GM18517 (cell line): ENCODE measurements at regions not wholly inside any gene's neighbourhood (a gene's known extent, or its start where the extent isn't known, plus 50 kb on each side); places are given as distances from the start of the nearest gene placed in this dataset.

ENCODE experiments used
- ATAC-seq: cut with Tn5 transposase; IDR thresholded peaks from one replicate; pipeline ENCODE4 v1.9.1; 2021; ENCODE audit warnings: mild to moderate bottlenecking, moderate library complexity; ENCODE audit not compliant: unreplicated experiment

DNA sequence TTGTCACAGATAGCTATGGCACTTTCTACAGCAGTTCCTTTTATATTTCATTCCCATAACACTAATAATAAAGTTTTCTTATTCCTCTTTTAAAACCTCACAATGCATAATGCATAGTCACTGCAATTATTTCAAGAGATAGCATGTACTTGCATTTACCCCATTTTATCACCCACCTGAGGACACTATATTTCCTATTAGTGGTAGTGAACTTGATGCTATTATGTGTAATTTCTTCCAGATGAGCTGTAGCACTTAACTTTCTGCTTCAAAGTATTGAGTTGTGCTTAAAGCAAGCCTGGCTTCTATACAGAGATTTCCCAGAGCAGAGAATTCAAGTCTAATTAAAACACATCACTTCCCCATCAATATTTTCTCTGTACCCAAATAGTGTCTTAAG, 461.1 kb downstream of the HTR7 start:
- no peak for ATAC-seq

DNA sequence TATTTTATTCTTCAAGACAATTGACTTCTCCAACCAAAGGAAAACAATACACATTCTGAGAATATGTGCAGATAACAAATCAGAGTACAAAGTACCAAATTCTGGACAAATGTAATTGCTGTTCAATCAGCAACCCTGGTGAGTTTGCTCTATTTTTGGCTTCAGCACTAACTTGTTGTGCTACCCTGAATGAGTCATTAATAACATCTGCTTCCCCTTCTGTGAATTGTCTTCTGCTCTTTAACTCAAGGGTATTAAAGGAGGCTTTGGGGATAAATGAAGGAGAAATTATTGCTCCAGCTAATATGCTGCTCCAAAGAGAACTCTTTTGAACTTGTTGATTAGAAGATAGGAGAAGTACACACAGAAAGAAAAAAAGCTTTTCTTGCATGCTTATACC, 459.3 kb downstream of the HTR7 start:
- ATAC-seq: no peak

DNA sequence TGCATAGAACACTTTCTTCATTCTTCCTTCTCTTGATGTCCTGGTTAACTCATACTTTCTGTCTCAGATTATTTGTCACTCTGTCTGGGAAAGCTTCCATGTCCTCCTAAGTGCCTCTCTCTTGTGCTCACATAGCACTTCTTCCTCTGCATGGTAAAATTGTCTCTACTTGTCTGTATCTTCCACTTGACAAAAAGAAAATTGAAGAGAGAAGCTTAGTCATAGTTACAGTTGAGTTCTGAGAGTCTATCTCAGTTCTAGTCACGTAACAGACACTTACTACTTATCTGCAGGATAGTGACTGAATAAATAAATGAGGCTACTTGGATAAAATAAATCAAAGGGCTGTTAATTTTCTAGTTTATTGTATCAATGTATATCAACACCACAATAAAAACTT, 458.1 kb downstream of the HTR7 start:
- ATAC-seq: no peak

DNA sequence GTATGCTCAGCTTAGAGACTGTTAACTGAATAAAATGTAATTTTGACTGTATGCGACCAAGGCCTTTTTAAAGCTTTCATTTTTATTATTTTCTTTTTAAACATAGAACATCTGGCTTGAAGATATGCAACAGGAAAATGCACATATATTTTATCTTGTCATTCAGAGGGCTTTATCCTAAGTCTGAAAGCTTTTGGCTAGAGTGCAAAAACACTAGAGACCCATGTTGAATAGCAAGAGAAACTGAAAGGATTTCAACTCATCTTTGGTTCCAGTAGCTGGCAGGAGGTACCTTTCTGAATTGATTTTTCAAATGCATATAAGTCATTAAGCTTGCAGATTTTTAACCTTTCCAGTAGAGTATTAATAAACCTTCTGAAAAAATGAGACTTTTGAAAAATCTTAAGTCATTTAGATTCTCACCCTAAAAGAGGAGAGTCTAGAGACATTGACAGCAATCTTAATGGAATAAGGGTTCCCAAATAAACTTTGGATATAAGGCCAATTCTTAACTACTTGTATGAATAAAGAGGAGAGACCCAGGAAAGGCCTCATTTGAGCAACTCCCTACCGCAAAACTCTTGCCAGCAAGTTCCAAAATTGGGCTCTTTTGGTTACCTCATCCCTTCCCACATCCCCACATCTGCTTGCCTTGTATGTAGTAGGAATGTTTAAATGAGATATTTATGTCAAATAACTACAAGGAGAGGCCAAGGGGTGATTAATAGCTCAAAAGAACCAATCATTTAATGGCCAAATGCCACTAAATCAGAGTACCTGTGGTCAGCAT, 454.4 kb downstream of the HTR7 start:
- no peak for ATAC-seq

DNA sequence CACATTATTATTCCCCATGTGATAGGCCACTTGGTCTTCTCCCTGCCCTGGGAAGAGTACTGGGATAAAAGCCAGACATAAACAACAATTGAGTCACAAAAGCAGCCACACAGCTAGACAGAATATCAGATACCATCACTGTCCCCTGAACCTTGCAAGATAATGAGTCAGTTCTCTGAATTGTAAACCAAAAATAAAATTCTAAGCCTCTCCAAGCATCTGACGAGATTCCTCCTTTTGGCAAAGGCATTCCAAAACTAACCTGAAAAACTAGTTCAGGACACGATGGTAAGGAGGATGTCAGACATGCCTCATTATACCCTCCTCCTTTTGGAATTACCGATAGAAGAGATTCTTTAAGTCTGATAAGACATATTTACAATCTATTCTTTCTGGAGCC, 450.7 kb downstream of the HTR7 start:
- ATAC-seq: no peak

DNA sequence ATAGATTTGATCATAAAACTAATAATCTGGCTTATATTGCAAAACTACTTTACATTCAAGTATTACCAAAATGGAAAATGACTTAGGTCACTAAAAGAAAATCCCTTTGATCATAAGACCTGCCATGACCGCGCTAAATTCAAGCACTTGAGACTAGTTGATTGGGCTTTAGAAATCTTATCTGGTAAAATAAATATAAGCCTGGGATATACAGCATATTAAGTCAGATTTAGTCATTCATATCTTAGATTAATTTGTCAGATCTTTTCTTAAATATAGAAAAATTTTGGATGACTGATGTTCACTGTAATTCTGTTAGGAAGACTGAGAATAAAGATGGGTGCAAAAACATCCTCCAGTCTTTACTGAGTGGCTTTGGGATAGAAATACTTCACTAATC, 450.0 kb downstream of the HTR7 start:
- no peak for ATAC-seq

DNA sequence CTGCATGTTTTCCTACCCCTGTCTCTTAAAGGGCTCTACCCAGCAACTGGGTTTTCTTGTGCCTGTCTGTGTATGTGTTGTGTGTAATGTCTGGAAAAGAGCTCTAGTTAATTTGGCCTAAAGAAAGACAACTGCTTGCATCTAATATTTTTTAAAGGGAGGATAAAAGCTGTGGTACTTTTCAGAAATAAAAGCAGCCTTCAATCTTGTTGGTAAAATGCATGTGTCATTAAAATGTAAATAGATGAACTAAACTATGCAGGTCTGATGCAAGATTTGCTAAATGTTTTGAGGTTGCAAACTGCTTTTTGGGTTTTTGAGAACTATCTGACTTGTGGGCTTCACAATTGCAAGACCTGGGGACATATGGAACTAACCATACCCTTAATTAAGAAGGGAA, 445.3 kb downstream of the HTR7 start:
- ATAC-seq: no peak

DNA sequence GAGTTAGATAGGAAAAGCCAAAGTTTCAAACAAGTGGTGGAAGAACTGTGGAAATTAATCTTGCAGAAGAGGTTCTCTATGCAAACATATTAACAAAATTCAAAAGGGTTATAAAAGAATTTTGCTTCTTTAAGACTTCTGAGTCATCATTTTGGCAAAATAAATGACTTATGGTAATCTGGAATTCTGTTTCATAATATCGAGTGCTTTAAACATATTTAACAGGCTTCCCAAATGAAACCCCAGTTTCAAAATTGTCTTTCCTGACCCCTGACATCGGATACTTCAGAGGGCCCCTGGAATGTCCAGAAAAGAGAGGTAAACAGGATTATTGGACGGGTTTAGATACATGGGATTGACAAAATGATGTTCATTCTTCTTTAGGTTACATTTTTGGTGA, 444.6 kb downstream of the HTR7 start:
- no peak for ATAC-seq

DNA sequence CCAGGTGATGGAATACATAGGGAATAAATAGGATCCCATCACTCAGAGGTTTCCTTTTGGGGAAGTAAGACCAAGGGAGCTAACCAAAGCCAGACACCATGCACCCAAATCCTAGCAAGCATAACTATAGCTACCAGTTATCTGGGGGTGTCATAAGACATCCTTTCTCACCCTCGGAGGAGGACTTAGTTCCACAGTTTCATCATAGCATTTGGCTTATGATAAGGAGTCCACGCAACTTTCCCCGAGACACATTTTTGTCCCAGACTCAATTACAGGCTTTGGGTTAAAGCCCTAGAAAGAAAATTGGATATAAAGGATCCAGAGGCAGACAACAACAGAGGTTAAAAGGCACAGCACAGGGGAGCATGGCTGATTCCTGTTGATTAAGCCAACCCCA, 442.9 kb downstream of the HTR7 start:
- ATAC-seq: no peak

DNA sequence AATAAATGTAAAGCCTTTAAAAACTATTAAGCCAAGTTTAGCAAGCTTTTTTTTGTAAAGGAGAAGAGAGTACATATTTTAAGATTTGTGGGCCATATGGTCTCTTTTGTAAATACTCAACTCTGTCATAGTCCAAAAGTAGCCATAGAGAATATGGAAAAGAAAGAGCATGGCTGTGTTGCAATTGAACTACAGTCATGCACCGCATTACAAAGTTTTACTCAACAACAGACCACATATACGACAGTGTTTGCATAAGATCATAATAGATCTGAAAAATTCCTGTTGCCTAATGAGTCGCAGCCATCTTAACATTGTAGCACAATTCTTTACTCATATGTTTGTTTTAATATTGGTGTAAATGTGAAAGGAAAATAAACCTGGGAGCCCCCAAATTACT, 440.8 kb downstream of the HTR7 start:
- ATAC-seq: no peak

DNA sequence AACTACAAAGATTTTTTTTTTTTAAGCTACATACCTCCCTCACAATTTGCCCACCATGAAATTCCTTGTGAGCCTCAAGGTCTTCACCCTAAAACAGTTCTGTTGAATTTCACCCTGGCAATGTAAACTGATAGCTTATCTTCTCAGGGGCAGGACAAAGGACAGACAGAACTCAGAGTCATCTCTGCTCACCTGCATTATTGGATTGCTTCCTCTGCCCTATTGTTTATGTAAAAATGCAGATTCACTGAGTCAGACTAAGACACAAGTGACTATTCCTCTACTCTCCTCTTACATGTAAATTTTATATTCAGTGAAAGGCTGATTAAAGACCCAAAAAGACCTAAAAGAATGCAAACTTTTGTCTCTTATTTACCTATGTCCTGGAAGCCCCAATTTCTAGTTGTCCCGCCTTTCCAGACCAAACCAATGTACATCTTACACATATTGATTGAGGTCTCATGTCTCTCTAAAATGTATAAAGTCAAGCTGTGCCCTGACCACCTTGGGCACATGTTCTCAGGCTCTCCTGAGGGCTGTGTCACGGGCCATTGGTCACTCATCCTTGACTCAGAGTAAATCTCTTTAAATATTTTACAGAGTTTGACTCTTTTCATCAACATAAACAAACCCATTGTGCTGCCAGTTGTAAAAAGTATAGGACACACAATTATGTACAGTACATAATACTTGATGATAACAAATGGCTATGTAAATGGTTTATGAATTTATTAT, 440.2 kb downstream of the HTR7 start:
- ATAC-seq: no peak

DNA sequence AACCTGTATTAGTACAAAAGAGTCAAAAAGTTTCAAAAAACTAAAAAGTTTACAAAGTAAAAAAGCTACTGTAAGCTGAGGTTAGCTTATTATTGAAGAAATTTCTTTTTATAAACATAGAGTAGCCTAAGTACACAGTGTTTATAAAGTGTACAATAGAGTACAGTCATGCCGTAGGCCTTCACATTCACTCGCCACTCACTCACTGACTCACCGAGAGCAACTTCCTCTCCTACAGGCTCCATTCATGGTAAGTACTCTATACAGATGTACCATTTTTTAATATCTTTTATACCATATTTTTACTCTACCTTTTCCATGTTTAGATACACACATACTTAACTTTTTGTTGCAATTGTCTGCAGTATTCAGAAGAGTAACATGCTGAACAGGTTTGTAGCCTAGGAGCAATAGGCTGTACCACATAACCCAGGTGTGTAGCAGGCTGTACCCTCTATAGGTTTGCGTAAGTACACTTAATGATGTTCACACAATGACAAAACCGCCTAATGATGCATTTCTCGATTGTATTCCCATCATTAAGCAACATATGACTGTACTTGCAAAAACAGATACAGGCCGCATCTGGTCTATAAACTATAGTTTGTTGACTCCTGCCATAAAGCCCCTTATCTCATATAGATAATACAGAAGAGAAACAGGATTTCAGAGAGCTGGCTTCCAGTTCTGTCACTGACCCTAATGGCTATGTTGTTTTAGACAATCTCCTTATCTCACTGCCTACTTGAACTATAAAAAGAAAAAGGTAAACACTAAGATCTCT, 438.8 kb downstream of the HTR7 start:
- ATAC-seq: no peak

DNA sequence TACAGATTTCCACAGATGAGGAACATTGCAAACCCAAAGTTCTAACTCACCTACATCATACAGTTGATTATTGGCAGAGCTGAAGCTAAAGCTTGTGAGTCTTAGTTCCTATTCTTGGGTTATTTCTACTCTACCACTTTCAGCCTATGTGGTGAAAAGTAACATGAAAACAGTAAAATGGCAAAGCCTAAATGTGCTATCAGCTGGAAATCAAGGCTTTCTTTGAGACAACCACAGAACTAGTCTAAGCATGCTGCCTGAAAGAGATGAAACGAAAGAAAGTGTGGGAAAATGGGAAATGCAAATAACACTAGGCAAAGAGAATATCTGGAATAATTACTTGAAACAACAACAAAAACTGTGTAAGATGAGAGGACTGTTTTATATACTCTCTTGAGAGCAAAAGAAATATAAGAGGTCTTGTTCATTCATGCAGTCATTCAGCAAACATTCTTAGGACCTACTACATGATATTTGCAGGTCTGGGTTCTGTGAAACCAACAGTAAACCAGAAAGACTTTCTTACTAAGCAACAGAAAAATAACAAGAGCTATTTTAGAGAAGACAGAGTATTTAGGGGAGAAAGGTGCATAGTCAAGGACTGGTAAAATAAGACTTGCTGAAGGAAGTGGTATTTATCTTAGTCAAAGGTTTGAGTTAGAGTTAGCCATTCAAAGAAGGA, 437.1 kb downstream of the HTR7 start:
- no peak for ATAC-seq

DNA sequence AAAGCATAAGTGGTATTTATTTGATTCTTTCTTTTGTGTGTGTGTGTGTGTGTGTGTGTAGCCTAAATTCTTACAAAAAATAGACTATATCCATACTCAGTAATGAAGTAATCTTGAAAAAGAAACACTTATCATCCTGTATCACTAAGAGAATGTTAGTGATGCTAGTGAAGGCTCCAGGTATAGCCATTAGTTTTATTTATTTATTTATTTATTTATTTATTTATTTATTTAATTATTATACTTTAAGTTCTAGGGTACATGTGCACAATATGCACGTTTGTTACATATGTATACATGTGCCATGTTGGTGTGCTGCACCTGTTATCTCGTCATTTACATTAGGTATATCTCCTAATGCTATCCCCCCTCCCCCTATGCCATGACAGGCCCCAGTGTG, 436.0 kb downstream of the HTR7 start:
- ATAC-seq: no peak

DNA sequence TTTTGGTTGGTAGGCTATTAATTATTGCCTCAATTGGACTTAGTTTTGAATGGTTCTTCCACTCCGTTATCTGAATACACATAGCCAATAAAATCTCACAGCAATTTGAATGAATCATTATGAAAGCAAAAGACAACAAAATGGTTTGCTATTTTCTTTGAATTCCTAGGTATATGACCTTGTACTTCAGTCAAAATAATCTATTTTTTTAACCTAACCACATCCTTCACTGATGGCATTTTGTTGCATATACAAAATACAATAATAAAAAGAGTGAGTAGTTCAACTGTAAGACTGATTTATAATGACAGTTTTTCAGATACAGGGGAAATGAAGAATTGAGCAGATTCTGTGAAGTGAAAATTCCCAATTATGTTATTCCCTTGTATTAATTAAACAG, 433.1 kb downstream of the HTR7 start:
- no peak for ATAC-seq

DNA sequence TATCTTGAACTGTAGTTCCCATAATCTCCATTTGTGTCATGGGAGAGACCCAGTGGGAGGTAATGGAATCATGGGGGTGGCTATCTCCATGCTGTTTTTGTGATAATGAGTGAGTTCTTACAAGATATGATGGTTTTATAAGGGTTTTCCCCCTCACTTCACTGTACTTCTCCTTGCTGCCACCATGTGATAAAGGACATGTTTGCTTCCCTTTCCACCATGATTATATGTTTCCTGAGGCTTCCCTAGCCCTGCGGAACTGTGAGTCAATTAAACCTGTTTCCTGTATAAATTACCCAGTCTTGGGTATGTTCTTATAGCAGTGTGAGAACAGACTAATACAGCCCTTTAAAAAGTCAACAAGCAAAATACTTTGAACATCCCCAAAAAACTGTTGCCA, 427.7 kb downstream of the HTR7 start:
- no peak for ATAC-seq

DNA sequence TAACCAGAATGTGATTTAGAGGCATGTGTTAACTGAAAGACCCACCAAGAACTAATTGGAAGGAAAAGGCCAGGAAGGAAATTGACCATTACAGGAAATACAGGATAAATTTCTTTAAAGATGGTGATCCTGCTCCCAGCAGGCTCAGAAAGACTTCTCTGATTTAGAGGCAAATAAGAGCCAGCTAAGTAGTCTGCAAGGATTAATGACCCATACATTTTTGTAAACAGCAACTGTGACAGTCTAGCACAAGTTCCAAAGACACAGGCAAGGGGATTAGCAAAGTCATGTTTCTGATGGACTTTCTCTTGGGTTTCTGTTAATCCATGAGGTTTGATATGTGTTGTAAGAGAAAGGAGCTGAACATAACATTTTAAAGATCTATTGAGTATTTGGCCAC, 425.0 kb downstream of the HTR7 start:
- ATAC-seq: no peak

DNA sequence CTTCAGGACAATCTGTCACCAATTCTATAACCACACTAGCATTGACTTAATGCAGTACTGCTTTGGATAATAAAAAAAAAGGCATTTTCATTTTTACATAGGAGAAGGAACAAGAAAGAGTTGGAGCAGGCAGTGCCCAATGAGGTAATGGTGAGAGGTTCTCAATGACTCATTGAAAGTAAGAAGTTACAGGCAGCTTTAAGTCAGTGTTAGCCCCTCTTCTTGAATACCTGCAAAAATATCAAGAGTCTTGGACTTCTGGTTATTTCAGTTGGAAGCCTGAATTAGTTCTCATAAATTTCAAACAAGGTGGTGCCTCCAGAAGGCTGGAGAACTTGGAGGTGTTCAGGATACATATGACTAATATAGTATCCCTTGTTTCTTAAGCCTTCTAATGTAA, 422.5 kb downstream of the HTR7 start:
- ATAC-seq: no peak

DNA sequence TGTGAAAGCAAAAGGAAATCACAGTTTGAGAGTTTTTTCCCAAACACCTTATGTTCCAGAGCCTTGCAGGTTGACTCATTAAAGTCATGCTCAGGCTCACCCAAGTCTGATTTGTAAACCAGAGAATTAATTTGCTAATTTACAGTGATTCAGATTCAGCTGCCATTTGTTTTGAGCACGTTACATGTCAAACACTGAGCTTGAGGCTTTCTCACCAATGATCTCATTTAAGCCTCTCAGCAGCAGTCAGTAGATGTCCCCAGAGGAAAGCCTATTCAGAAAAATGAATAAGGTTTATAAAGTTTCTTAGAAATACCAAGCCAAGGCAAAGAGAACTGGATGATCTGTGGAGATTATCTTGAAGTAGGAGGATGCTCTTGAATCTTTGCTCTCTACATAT, 420.4 kb downstream of the HTR7 start:
- no peak for ATAC-seq

DNA sequence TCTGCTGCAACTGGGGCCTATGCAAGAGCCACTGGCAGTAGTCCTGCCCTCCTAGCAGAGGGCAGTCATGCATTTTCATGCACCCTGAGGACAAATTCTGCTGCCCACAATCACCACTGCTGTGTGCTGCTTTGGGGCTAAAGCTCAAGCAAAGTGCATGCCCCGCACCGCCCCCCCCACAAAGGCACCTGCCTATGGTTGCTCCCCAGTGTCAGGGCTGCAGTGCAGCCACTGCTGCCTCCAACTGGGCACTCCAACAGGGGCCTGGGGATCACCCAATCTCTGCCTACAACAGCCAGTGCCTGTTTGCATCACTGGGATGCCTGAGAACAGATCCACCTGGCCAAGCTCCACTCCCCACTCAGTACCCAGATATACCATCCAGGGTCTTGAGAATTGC, 417.0 kb downstream of the HTR7 start:
- ATAC-seq: no peak

DNA sequence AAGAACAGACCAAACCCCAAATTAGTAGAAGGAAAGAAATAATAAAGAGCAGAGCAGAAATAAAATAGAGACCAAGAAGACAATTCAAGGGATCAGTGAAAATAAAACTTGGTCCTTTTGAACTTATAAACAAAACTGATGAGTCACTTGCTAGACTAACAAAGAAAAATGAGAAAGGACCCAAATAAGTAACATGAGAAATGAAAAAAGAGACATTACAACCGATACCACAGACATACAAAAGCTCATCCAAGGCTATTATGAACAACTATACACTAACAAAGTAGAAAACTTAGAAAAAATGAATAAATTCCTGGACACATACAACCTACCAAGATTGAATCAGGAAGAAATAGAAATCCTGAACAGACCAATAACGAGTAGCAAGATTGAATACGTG, 414.5 kb downstream of the HTR7 start:
- ATAC-seq: no peak
